H1 (cell line): ENCODE measurements at regions not wholly inside any gene's neighbourhood (a gene's known extent, or its start where the extent isn't known, plus 50 kb on each side); places are given as distances from the start of the nearest gene placed in this dataset.
A peak's percentile ranks its signal among the peaks of the same experiment; 100 is the strongest.

Experiments used
- CTCF ChIA-PET: fragments of 300-600 bp; sonication (Branson Sonifier 250); formaldehyde crosslinking; loops from one replicate; lab custom pipeline; 2021; ENCODE audit not compliant: partially characterized antibody; lab: Charles Lee
- POLR2A ChIA-PET: fragments of 300-600 bp; sonication (Branson Sonifier 250); formaldehyde crosslinking; loops from one replicate; lab custom pipeline; 2021; ENCODE audit warnings: inconsistent platforms; ENCODE audit not compliant: partially characterized antibody; lab: Charles Lee
- DNase-seq, 2 experiments: peaks; one replicate each; pipeline versions ENCODE4 v3.0.0 to v3.0.0-alpha.2; 2010 to 2022; ENCODE audit warnings: low spot score in 2 of 2, low read depth in 1 of 2, mixed read lengths in 1 of 2
- FAIRE-seq: peaks from 2 replicates; lab custom pipeline; 2011; peaks lifted over from hg19 to GRCh38; lab: Jason Lieb, UNC
- H2AFZ ChIP-seq: 2 replicates; pipeline ENCODE4 v1.8.1; 2012; ENCODE audit warnings: low read length, inconsistent platforms
- H2AK5ac ChIP-seq: 2 replicates; pipeline ENCODE4 v1.6.1; 2013; ENCODE audit warnings: low read depth, low read length
- H2BK120ac ChIP-seq: replicated peaks from 2 replicates; pipeline ENCODE3; 2013; ENCODE audit warnings: low read depth, low read length, inconsistent platforms
- H2BK12ac ChIP-seq: 2 replicates; pipeline ENCODE4 v1.6.1; 2013; ENCODE audit warnings: low read depth, low read length
- H2BK15ac ChIP-seq: 2 replicates; pipeline ENCODE4 v1.6.1; 2013; ENCODE audit warnings: low read length
- H2BK20ac ChIP-seq: 2 replicates; pipeline ENCODE4 v1.6.1; 2013; ENCODE audit warnings: low read length
- H2BK5ac ChIP-seq: 2 replicates; pipeline ENCODE4 v1.6.1; 2013; ENCODE audit warnings: low read depth, low read length
- H3K14ac ChIP-seq: 2 replicates; pipeline ENCODE4 v1.6.1; 2013; ENCODE audit warnings: inconsistent platforms; ENCODE audit not compliant: insufficient read length
- H3K18ac ChIP-seq: 2 replicates; pipeline ENCODE4 v1.6.1; 2013; ENCODE audit warnings: low read length; ENCODE audit errors: extremely low read depth
- H3K23ac ChIP-seq: 2 replicates; pipeline ENCODE4 v1.6.1; 2013; ENCODE audit warnings: inconsistent platforms; ENCODE audit not compliant: insufficient read length
- H3K23me2 ChIP-seq: 2 replicates; pipeline ENCODE4 v1.6.1; 2013; ENCODE audit warnings: low read depth, low read length
- H3K27ac ChIP-seq: 2 replicates; pipeline ENCODE4 v1.6.1; 2011; ENCODE audit warnings: low read depth, low read length, inconsistent platforms
- H3K27me3 ChIP-seq, 4 experiments: replicated peaks in 1 of 4; 1 replicate in 1 of 4; 2 replicates in 3 of 4; pipeline versions ENCODE4 v1.6.1 to v1.8.1; 2011 to 2013; ENCODE audit warnings: low read length in 3 of 4, mild to moderate bottlenecking in 3 of 4, inconsistent platforms in 2 of 4, mixed read lengths in 2 of 4, moderate library complexity in 1 of 4; ENCODE audit not compliant: control insufficient read depth in 3 of 4, insufficient read depth in 3 of 4; ENCODE audit errors: extremely low read depth in 1 of 4
- H3K36me3 ChIP-seq, 4 experiments: 2 replicates each; pipeline versions ENCODE4 v1.6.1 to v1.8.1; 2011 to 2013; ENCODE audit warnings: mild to moderate bottlenecking in 4 of 4, low read length in 3 of 4, moderate library complexity in 2 of 4, control low read depth in 1 of 4, inconsistent platforms in 1 of 4; ENCODE audit not compliant: insufficient read depth in 4 of 4, control insufficient read depth in 2 of 4
- H3K4ac ChIP-seq: replicated peaks from 2 replicates; pipeline ENCODE3; 2013; ENCODE audit warnings: low read length, low read depth, mixed read lengths, inconsistent platforms; ENCODE audit not compliant: insufficient read length
- H3K4me1 ChIP-seq, 4 experiments: replicated peaks in 1 of 4; 1 replicate in 1 of 4; 2 replicates in 3 of 4; pipeline versions ENCODE4 v1.6.1 to v1.8.1; 2011 to 2013; ENCODE audit warnings: low read length in 3 of 4, inconsistent platforms in 2 of 4, mixed read lengths in 1 of 4; ENCODE audit not compliant: insufficient read depth in 4 of 4, control insufficient read depth in 3 of 4
- H3K4me2 ChIP-seq, 2 experiments: 2 replicates each; pipeline versions ENCODE4 v1.6.1 to v1.8.1; 2011 to 2013; ENCODE audit warnings: low read depth in 2 of 2, low read length in 2 of 2, control low read depth in 1 of 2, inconsistent platforms in 1 of 2, mild to moderate bottlenecking in 1 of 2; ENCODE audit not compliant: insufficient read depth in 1 of 2
- H3K4me3 ChIP-seq, 4 experiments: fragments of 200-600, 300-600 bp in 1 of 4; sonication (generic), shearing (Covaris generic), sonication (Bioruptor Twin) in 1 of 4; 2 replicates each; pipeline versions ENCODE4 v1.5.1 to v1.8.1; 2011 to 2016; ENCODE audit warnings: low read length in 4 of 4, low read depth in 3 of 4, control low read depth in 2 of 4, inconsistent platforms in 2 of 4, mild to moderate bottlenecking in 2 of 4, mixed read lengths in 1 of 4, moderate library complexity in 1 of 4; ENCODE audit not compliant: insufficient read depth in 2 of 4; ENCODE audit errors: extremely low read depth in 1 of 4
- H3K56ac ChIP-seq: replicated peaks from 2 replicates; pipeline ENCODE3; 2013; ENCODE audit warnings: low read depth, mild to moderate bottlenecking, mixed read lengths, low read length, inconsistent platforms; ENCODE audit not compliant: insufficient read length
- H3K79me1 ChIP-seq: 2 replicates; pipeline ENCODE4 v1.6.1; 2013; ENCODE audit warnings: low read depth, low read length, control low read depth
- H3K79me2 ChIP-seq, 2 experiments: 2 replicates each; pipeline versions ENCODE4 v1.6.1 to v1.8.1; 2012 to 2013; ENCODE audit warnings: low read length in 2 of 2, mild to moderate bottlenecking in 2 of 2, inconsistent platforms in 1 of 2; ENCODE audit not compliant: insufficient read depth in 2 of 2, control insufficient read depth in 1 of 2
- H3K9ac ChIP-seq, 4 experiments: replicated peaks in 1 of 4; 1 replicate in 1 of 4; 2 replicates in 3 of 4; pipeline versions ENCODE4 v1.6.1 to v1.8.1; 2011 to 2013; ENCODE audit warnings: low read depth in 3 of 4, low read length in 3 of 4, control low read depth in 2 of 4, mild to moderate bottlenecking in 2 of 4, moderate library complexity in 2 of 4, inconsistent platforms in 1 of 4; ENCODE audit errors: extremely low read depth in 1 of 4
- H3K9me3 ChIP-seq, 2 experiments: 2 replicates each; pipeline versions ENCODE4 v1.6.1 to v1.8.1; 2012 to 2013; ENCODE audit warnings: mild to moderate bottlenecking in 2 of 2, moderate library complexity in 2 of 2, control low read depth in 1 of 2, inconsistent platforms in 1 of 2, low read depth in 1 of 2, low read length in 1 of 2, mixed read lengths in 1 of 2; ENCODE audit not compliant: insufficient read depth in 2 of 2
- H4K20me1 ChIP-seq, 2 experiments: replicated peaks in 1 of 2; 2 replicates each; pipeline versions ENCODE3 to v1.8.1; 2011 to 2013; ENCODE audit warnings: inconsistent platforms in 2 of 2, low read length in 2 of 2, mild to moderate bottlenecking in 1 of 2; ENCODE audit not compliant: insufficient read depth in 2 of 2, control insufficient read depth in 1 of 2
- H4K5ac ChIP-seq: 2 replicates; pipeline ENCODE4 v1.6.1; 2013; ENCODE audit warnings: low read length, low read depth, mixed read lengths, inconsistent platforms; ENCODE audit not compliant: insufficient read length
- H4K8ac ChIP-seq: 2 replicates; pipeline ENCODE4 v1.8.0; 2013; ENCODE audit warnings: mild to moderate bottlenecking, moderate library complexity, low read length, inconsistent platforms; ENCODE audit not compliant: insufficient read depth; ENCODE audit errors: extremely low read depth
- H4K91ac ChIP-seq: replicated peaks from 2 replicates; pipeline ENCODE3; 2013; ENCODE audit warnings: low read length, mixed read lengths, inconsistent platforms; ENCODE audit not compliant: insufficient read length
- BCL11A ChIP-seq, 2 experiments: IDR thresholded peaks; one replicate each; pipeline ENCODE4 v1.6.1; 2011; ENCODE audit warnings: low read depth in 2 of 2, low read length in 2 of 2, mild to moderate bottlenecking in 2 of 2
- CEBPB ChIP-seq: IDR thresholded peaks from 2 replicates; pipeline ENCODE4 v1.6.1; 2012; ENCODE audit warnings: low read depth, low read length
- CTCF ChIP-seq, 3 experiments: IDR thresholded peaks; 1 replicate in 2 of 3; 2 replicates in 1 of 3; pipeline versions ENCODE4 v1.5.1 to v1.6.1; 2011; ENCODE audit warnings: low read length in 3 of 3, mild to moderate bottlenecking in 3 of 3, inconsistent platforms in 2 of 3, low read depth in 1 of 3, moderate library complexity in 1 of 3; ENCODE audit not compliant: insufficient read depth in 1 of 3; ENCODE audit errors: control extremely low read depth in 1 of 3
- EZH2 ChIP-seq: fragments of 200-600 bp; sonication (generic); IDR thresholded peaks from 2 replicates; pipeline ENCODE4 v1.7.1; 2012; ENCODE audit warnings: low read depth, mild to moderate bottlenecking, moderate library complexity, low read length, inconsistent platforms; ENCODE audit not compliant: severe bottlenecking
- KDM1A ChIP-seq: fragments of 200-600, 300-600 bp; sonication (generic); IDR thresholded peaks from 2 replicates; pipeline ENCODE4 v1.7.1; 2016; ENCODE audit warnings: mild to moderate bottlenecking, low read length, borderline replicate concordance
- KDM4A ChIP-seq: IDR thresholded peaks from one replicate; pipeline ENCODE4 v1.7.1; 2012; ENCODE audit warnings: low read depth, mild to moderate bottlenecking, moderate library complexity, low read length, inconsistent platforms; ENCODE audit not compliant: severe bottlenecking
- SAP30 ChIP-seq: fragments of 300-600 bp; sonication (generic); IDR thresholded peaks from 2 replicates; pipeline ENCODE4 v1.7.1; 2012; ENCODE audit warnings: low read length, moderate library complexity, mild to moderate bottlenecking, inconsistent platforms; ENCODE audit not compliant: insufficient read depth, insufficient replicate concordance
- SIX5 ChIP-seq: IDR thresholded peaks from 2 replicates; pipeline ENCODE4 v1.6.1; 2011; ENCODE audit warnings: mild to moderate bottlenecking, low read depth, low read length
- SP4 ChIP-seq: IDR thresholded peaks from 2 replicates; pipeline ENCODE4 v1.6.1; 2012; ENCODE audit warnings: low read length, inconsistent platforms
- TBP ChIP-seq: IDR thresholded peaks from 2 replicates; pipeline ENCODE4 v1.6.1; 2011; ENCODE audit warnings: low read depth, low read length, improper control_type of control experiment
- WGBS, 2 experiments: shearing (Covaris generic) in 1 of 2; methylation state at CpG; one replicate each; pipeline versions ENCODE4 v1.1.6 to v1.1.7; 2013 to 2015; ENCODE audit warnings: low lambda C conversion rate in 2 of 2, mixed read lengths in 2 of 2, inconsistent platforms in 1 of 2, low coverage in 1 of 2, missing lambda C conversion rate in 1 of 2; ENCODE audit not compliant: insufficient replicate concordance in 2 of 2, insufficient coverage in 1 of 2, insufficient read length in 1 of 2; ENCODE audit errors: extremely low coverage in 1 of 2, missing lambda C conversion rate in 1 of 2; 5-methylcytosine and 5-hydroxymethylcytosine counted together

- FAIRE-seq: peak; percentile 48
- H3K4me2 ChIP-seq: no peak overlapping the region
- 63% methylated on average over 2 of the region's 4 CpGs; no CpG with 5 or more reads in 1 of the 2 experiments for WGBS, 2 experiments
Observed at GRCh38 chrX:110444996-110445395, 86.3 kb downstream of the RTL9 start.

More at GRCh38 chrX:110444996-110445395, 86.3 kb downstream of the RTL9 start:
- Histone ChIP-seq H2BK120ac (no peak overlapping the region), H3K27me3 (no peaks in the 10 kb centered on the region; a peak in 1 of 7 replicates), H2AK5ac (no peak overlapping the region), H3K23me2 (no peaks in the 10 kb centered on the region), H3K4me1 (peaks cover 0 to 6% (median under 1%) of the 10 kb centered on the region in 4 experiments; a peak in 4 of 7 replicates), H3K18ac (no peak overlapping the region), H4K8ac (no peak overlapping the region), H3K36me3 (no peaks in the 10 kb centered on the region), H3K4me3 (no peak overlapping the region), H3K27ac (no peak overlapping the region), H3K23ac (no peak overlapping the region), H3K14ac (no peak overlapping the region), H3K56ac (no peak overlapping the region), H2BK20ac (no peak overlapping the region), H3K9ac (no peak overlapping the region), H2BK5ac (no peak overlapping the region), H3K79me2 (no peaks in the 10 kb centered on the region), H3K79me1 (no peaks in the 10 kb centered on the region), H3K4ac (no peak overlapping the region), H2AFZ (no peak overlapping the region), H4K20me1 (no peaks in the 10 kb centered on the region), H3K9me3 (no peaks in the 10 kb centered on the region), H2BK15ac (no peak overlapping the region), H4K91ac (no peak overlapping the region), H4K5ac (no peak overlapping the region), H2BK12ac (no peak overlapping the region)
- ChIA-PET CTCF (interaction anchor here (1.0 to 1.9 kb wide), 7 partner anchors 13 to 407 kb away, joined by 3 to 11 read pairs (median 5); no protein-coding TSS in a partner anchor), POLR2A (interaction anchor here (1.4 kb wide), 1 partner anchor 9 kb away, joined by 3 read pairs; no protein-coding TSS in a partner anchor)
- no peak for TF ChIP-seq SIX5
- no peak for TF ChIP-seq EZH2
- TF ChIP-seq TBP: no peak
- TF ChIP-seq KDM4A: no peak
- no peak for TF ChIP-seq SAP30
- TF ChIP-seq CEBPB: no peak
- no peak for TF ChIP-seq CTCF (IDR thresholded peaks at IDR 0.05; ENCODE audit: control extremely low read depth in 1 of 3, insufficient read depth in 1 of 3, low read depth in 1 of 3, low read length in 3 of 3)
- no peak for TF ChIP-seq KDM1A
- TF ChIP-seq SP4: no peak
- TF ChIP-seq BCL11A (IDR thresholded peaks at IDR 0.05; ENCODE audit: low read depth in 2 of 2, low read length in 2 of 2): no peak
- no peak for DNase-seq
